Keratinocyte (primary cell): ENCODE measurements at regions not wholly inside any gene's neighbourhood (a gene's known extent, or its start where the extent isn't known, plus 50 kb on each side); places are given as distances from the start of the nearest gene placed in this dataset.

Experiments
- EZH2 ChIP-seq: IDR thresholded peaks from one replicate; pipeline ENCODE4 v1.6.1; 2012; ENCODE audit warnings: inconsistent platforms, mild to moderate bottlenecking, low read length, moderate library complexity
- TF ChIP-seq, protein P1 (sequence below), 3 experiments: IDR thresholded peaks in 1 of 3; conservative IDR thresholded peaks in 1 of 3; optimal IDR thresholded peaks in 1 of 3; 2 replicates in 2 of 3; 3 replicates in 1 of 3; pipeline versions ENCODE3 to v1.5.1; 2011; ENCODE audit warnings: low read length in 3 of 3, mild to moderate bottlenecking in 3 of 3, moderate library complexity in 2 of 3, control low read depth in 1 of 3, inconsistent platforms in 1 of 3; ENCODE audit not compliant: insufficient read depth in 2 of 3; ENCODE audit errors: extremely low read depth in 1 of 3

DNA sequence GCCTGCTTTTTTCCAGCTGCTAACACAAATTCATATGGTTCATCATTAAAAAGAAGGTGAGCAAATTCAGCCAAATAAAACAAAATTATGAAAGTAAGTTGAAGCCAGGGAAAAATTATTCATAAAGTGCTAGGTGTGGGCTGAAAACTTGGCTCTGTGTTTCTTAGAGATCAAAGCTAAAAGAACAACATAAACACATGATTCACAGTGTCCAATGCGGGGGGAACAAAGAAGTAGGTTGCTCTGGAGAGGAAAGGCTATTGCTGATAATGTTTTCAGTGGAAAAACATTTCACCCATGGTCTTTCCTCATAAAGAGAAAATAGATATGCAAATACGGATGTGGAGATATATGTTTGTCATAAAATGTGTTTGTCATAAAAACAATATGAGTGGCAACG, 1691.5 kb upstream of the SLC10A2 start:
- no peak for TF ChIP-seq EZH2
- TF ChIP-seq, protein P1, sequence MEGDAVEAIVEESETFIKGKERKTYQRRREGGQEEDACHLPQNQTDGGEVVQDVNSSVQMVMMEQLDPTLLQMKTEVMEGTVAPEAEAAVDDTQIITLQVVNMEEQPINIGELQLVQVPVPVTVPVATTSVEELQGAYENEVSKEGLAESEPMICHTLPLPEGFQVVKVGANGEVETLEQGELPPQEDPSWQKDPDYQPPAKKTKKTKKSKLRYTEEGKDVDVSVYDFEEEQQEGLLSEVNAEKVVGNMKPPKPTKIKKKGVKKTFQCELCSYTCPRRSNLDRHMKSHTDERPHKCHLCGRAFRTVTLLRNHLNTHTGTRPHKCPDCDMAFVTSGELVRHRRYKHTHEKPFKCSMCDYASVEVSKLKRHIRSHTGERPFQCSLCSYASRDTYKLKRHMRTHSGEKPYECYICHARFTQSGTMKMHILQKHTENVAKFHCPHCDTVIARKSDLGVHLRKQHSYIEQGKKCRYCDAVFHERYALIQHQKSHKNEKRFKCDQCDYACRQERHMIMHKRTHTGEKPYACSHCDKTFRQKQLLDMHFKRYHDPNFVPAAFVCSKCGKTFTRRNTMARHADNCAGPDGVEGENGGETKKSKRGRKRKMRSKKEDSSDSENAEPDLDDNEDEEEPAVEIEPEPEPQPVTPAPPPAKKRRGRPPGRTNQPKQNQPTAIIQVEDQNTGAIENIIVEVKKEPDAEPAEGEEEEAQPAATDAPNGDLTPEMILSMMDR (optimal IDR thresholded peaks at IDR 0.05 in 1 of 3, IDR thresholded peaks at IDR 0.05 in 1 of 3, conservative IDR thresholded peaks at IDR 0.05 in 1 of 3; ENCODE audit: extremely low read depth in 1 of 3, insufficient read depth in 2 of 3, low read length in 3 of 3): no peak
